GM12865 (cell line): ENCODE measurements at regions not wholly inside any gene's neighbourhood (a gene's known extent, or its start where the extent isn't known, plus 50 kb on each side); places are given as distances from the start of the nearest gene placed in this dataset.
A peak's percentile ranks its signal among the peaks of the same experiment; 100 is the strongest.

Experiments used
- DNase-seq: peaks from one replicate; pipeline ENCODE4 v3.0.0; 2010; ENCODE audit warnings: low read depth
- H3K4me3 ChIP-seq: 2 replicates; pipeline ENCODE4 v1.5.1; 2011; ENCODE audit warnings: mild to moderate bottlenecking, low read depth, low read length, control low read depth
- TF ChIP-seq, protein P1 (sequence below): IDR thresholded peaks from 2 replicates; pipeline ENCODE4 v1.5.1; 2011; ENCODE audit warnings: low read length, control low read depth, low read depth, inconsistent platforms; ENCODE audit not compliant: insufficient read depth; ENCODE audit errors: missing control alignments

GRCh38 chr1:217336724-217337123 lies 294.2 kb downstream of the GPATCH2 start:
- H3K4me3 ChIP-seq: no peak overlapping the region
- no peak for DNase-seq
- TF ChIP-seq, protein P1, sequence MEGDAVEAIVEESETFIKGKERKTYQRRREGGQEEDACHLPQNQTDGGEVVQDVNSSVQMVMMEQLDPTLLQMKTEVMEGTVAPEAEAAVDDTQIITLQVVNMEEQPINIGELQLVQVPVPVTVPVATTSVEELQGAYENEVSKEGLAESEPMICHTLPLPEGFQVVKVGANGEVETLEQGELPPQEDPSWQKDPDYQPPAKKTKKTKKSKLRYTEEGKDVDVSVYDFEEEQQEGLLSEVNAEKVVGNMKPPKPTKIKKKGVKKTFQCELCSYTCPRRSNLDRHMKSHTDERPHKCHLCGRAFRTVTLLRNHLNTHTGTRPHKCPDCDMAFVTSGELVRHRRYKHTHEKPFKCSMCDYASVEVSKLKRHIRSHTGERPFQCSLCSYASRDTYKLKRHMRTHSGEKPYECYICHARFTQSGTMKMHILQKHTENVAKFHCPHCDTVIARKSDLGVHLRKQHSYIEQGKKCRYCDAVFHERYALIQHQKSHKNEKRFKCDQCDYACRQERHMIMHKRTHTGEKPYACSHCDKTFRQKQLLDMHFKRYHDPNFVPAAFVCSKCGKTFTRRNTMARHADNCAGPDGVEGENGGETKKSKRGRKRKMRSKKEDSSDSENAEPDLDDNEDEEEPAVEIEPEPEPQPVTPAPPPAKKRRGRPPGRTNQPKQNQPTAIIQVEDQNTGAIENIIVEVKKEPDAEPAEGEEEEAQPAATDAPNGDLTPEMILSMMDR: no peak

GRCh38 chr1:217333939-217334338 lies 297.0 kb downstream of the GPATCH2 start:
- peak; percentile 46 for DNase-seq
- TF ChIP-seq, protein P1: peak; percentile 63
- H3K4me3 ChIP-seq: no peak overlapping the region

DNA sequence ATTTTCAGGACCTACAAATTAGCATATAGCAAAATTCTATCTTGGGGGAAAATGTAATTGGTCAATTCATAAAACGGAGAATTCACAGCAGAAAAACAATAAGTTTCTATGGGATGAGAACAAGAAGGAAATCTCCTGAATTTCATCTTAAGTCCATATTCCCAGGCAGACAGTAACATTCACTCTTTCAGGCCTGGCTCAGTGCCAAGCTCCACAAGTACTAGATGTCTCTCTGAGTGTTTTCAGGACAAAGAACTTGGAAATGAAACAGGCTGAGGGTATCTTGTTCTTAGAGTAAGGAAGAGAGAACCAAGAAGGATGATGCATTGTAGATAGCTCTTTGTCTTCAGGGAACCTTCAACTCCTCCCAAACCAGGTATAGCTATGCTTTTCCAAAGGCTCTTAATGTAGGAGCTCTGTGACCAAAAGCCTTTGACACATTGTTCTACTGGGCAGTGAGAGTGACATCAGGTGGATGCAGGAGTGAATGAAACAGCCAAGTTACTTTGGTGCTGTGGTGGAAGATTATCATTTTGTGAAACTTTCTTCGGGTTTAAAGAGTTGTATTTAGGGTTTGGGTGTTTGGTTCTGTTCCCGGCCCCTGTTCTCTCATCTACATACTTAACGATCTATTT lies 298.3 kb downstream of the GPATCH2 start:
- H3K4me3 ChIP-seq: no peak overlapping the region
- DNase-seq: no peak
- TF ChIP-seq, protein P1: no peak

DNA sequence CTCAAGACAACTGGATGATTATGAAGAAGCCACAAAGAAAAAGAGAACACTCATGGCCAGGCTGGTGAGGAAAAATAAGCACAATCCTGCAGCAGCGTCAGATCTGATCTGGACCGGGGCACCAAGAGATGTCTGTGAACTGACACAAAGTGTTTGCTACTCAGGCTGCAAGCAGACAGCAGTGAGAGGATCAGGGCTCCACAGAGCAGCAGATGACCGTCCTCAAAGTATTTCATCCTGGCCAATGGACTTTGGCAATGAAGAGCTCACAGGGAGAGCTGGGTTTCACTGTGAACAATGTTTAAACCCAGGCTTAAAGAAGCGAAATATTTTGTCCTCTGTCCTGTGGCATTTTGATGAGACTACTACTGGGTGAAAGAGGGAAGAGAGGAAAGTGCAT lies 299.2 kb downstream of the GPATCH2 start:
- DNase-seq: no peak
- no peak overlapping the region for H3K4me3 ChIP-seq
- TF ChIP-seq, protein P1: no peak

DNA sequence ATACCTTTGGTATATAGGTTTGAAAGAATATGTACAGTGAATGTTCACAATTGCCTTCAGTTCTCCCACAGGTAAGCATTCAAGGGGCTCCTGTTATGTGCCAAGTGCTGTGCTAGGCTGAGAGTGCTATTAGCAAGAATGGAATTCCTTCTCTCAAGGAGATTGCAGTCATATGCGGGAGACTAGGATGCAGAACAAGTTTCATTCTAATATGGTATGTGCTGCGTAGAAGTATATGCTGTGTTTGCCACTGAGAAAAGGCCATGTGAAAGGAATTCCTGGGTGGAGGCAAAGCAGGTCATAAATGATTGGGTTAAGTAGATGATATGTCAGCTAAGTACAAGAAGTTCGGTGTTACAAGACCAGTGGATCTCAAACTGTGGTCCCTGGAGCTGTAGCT lies 303.0 kb downstream of the GPATCH2 start:
- DNase-seq: no peak
- TF ChIP-seq, protein P1: no peak
- H3K4me3 ChIP-seq: no peak overlapping the region

DNA sequence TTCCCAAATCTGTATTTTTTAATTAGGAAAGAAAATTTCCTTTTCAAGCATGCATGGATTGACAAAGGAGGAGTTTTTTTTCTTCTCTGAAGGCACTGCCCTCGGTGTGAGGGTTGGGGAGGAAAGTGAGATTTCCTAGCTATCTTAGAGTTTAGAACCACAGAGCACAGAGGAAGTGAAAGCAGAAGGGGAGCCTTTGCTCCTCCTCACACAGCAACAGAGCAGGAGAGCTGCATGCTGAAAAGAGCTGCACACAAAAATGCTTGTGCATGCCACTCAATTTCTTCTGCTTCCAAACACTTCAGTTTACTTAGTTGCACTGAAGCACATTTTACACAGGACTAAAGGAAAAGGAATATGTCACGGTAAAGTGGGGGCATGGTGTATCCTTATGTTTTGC lies 308.1 kb downstream of the GPATCH2 start:
- H3K4me3 ChIP-seq: no peak overlapping the region
- TF ChIP-seq, protein P1: no peak
- peak; percentile 63 for DNase-seq

- TF ChIP-seq, protein P1: no peak
- no peak overlapping the region for H3K4me3 ChIP-seq
- DNase-seq: no peak
Measured at GRCh38 chr1:217315346-217315745, 315.5 kb downstream of the GPATCH2 start.
